ENCODE measurements at regions not wholly inside any gene's neighbourhood (a gene's known extent, or its start where the extent isn't known, plus 50 kb on each side); places are given as distances from the start of the nearest gene placed in this dataset.

- TF ChIP-seq, protein P1, sequence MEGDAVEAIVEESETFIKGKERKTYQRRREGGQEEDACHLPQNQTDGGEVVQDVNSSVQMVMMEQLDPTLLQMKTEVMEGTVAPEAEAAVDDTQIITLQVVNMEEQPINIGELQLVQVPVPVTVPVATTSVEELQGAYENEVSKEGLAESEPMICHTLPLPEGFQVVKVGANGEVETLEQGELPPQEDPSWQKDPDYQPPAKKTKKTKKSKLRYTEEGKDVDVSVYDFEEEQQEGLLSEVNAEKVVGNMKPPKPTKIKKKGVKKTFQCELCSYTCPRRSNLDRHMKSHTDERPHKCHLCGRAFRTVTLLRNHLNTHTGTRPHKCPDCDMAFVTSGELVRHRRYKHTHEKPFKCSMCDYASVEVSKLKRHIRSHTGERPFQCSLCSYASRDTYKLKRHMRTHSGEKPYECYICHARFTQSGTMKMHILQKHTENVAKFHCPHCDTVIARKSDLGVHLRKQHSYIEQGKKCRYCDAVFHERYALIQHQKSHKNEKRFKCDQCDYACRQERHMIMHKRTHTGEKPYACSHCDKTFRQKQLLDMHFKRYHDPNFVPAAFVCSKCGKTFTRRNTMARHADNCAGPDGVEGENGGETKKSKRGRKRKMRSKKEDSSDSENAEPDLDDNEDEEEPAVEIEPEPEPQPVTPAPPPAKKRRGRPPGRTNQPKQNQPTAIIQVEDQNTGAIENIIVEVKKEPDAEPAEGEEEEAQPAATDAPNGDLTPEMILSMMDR (IDR thresholded peaks at IDR 0.05): no peak
- no peak for TF ChIP-seq POLR2AphosphoS5 (IDR thresholded peaks at IDR 0.05)
- TF ChIP-seq POLR2A (IDR thresholded peaks at IDR 0.05): no peak
- no peak for TF ChIP-seq EP300 (IDR thresholded peaks at IDR 0.05; ENCODE audit: low read depth)
Measured at GRCh38 chr13:60244381-60244780, 80.7 kb upstream of the DIAPH3 start.

Measured in transverse colon (tissue), 4 donors.